B cell (primary cell): ENCODE measurements at regions not wholly inside any gene's neighbourhood (a gene's known extent, or its start where the extent isn't known, plus 50 kb on each side); places are given as distances from the start of the nearest gene placed in this dataset.

Experiments used
- ATAC-seq: fragments of 200-7000 bp; cut with Tn5 transposase; one replicate; pipeline ENCODE4 v1.10.0; 2021; ENCODE audit warnings: low read depth, mild to moderate bottlenecking, moderate number of reproducible peaks, moderate library complexity
- CTCF ChIA-PET: fragments of 350-600 bp; sonication (Branson Sonifier 250); formaldehyde crosslinking; loops from one replicate; lab custom pipeline; 2021; ENCODE audit warnings: antibody characterized with exemption, inconsistent platforms; lab: Charles Lee
- POLR2A ChIA-PET: fragments of 350-600 bp; sonication (Branson Sonifier 250); formaldehyde crosslinking; loops from one replicate; lab custom pipeline; 2021; ENCODE audit warnings: antibody characterized with exemption; lab: Charles Lee
- DNase-seq: peaks from one replicate; pipeline ENCODE4 v3.0.0; 2013
- H2AFZ ChIP-seq: 2 replicates; pipeline ENCODE4 v1.6.1; 2012; ENCODE audit warnings: mild to moderate bottlenecking, low read depth, low read length; ENCODE audit not compliant: insufficient read depth, poor library complexity, severe bottlenecking
- H3K27ac ChIP-seq, 2 donors: 1 replicate in 1 of 2; 2 replicates in 1 of 2; pipeline ENCODE4 v1.5.1; 2012 to 2013; ENCODE audit warnings: low read length in 2 of 2, mild to moderate bottlenecking in 2 of 2, moderate library complexity in 1 of 2
- H3K27me3 ChIP-seq, 4 experiments: fragments of 200-600 bp in 1 of 4; sonication (generic) in 1 of 4; replicated peaks in 1 of 4; 1 replicate in 2 of 4; 2 replicates in 2 of 4; pipeline versions ENCODE4 v1.6.1 to v1.7.0; 2013 to 2016; ENCODE audit warnings: low read length in 3 of 4, mild to moderate bottlenecking in 2 of 4, mixed read lengths in 1 of 4, moderate library complexity in 1 of 4; ENCODE audit not compliant: insufficient read depth in 4 of 4, control insufficient read depth in 3 of 4; ENCODE audit errors: control extremely low read depth in 1 of 4
- H3K36me3 ChIP-seq, 2 experiments: replicated peaks in 1 of 2; 1 replicate in 1 of 2; 2 replicates in 1 of 2; pipeline versions ENCODE4 v1.6.1 to v1.7.1; 2013; ENCODE audit warnings: low read length in 1 of 2; ENCODE audit not compliant: insufficient read depth in 2 of 2, control insufficient read depth in 1 of 2; ENCODE audit errors: control extremely low read depth in 1 of 2, extremely low read depth in 1 of 2
- H3K4me1 ChIP-seq, 2 donors: fragments of 200-600 bp in 1 of 2; sonication (generic) in 1 of 2; 1 replicate in 1 of 2; 2 replicates in 1 of 2; pipeline versions ENCODE4 v1.5.1 to v1.6.1; 2013 to 2017; ENCODE audit warnings: low read length in 2 of 2; ENCODE audit not compliant: control insufficient read depth in 2 of 2, insufficient read depth in 2 of 2
- H3K4me2 ChIP-seq: replicated peaks from 2 replicates; pipeline ENCODE3; 2012; ENCODE audit warnings: mild to moderate bottlenecking, low read depth, low read length; ENCODE audit not compliant: poor library complexity, severe bottlenecking
- H3K4me3 ChIP-seq, 5 experiments: fragments of 200-600 bp in 1 of 5; sonication (generic) in 1 of 5; 1 replicate in 3 of 5; 2 replicates in 2 of 5; pipeline versions ENCODE4 v1.5.1 to v1.7.0; 2011 to 2016; ENCODE audit warnings: low read length in 4 of 5, mild to moderate bottlenecking in 4 of 5, low read depth in 2 of 5, control low read depth in 1 of 5, moderate library complexity in 1 of 5; ENCODE audit not compliant: insufficient read depth in 1 of 5; ENCODE audit errors: control extremely low read depth in 1 of 5, extremely low read depth in 1 of 5
- H3K79me2 ChIP-seq: fragments of 200-600 bp; sonication (generic); one replicate; pipeline ENCODE4 v1.6.0; 2016; ENCODE audit warnings: low read length; ENCODE audit not compliant: control insufficient read depth, insufficient read depth
- H3K9ac ChIP-seq: fragments of 200-600 bp; sonication (generic); 2 replicates; pipeline ENCODE4 v1.6.1; 2017; ENCODE audit warnings: mild to moderate bottlenecking, low read length, moderate library complexity
- H3K9me3 ChIP-seq, 3 donors: one replicate each; pipeline versions ENCODE4 v1.6.1 to v1.7.1; 2013; ENCODE audit warnings: low read length in 2 of 3; ENCODE audit not compliant: control insufficient read depth in 2 of 3, insufficient read depth in 1 of 3; ENCODE audit errors: control extremely low read depth in 1 of 3
- H4K20me1 ChIP-seq: 2 replicates; pipeline ENCODE4 v1.6.0; 2012; ENCODE audit warnings: mild to moderate bottlenecking, low read length; ENCODE audit not compliant: insufficient read depth, control insufficient read depth, poor library complexity, severe bottlenecking
- H3K27ac Mint-ChIP-seq: one replicate; pipeline ENCODE4 v1.8.0; 2021; ENCODE audit warnings: mixed read lengths
- H3K27me3 Mint-ChIP-seq: one replicate; pipeline ENCODE4 v1.8.0; 2021; ENCODE audit warnings: mixed read lengths
- H3K4me1 Mint-ChIP-seq: one replicate; pipeline ENCODE4 v1.8.0; 2021; ENCODE audit warnings: mixed read lengths
- H3K4me3 Mint-ChIP-seq: one replicate; pipeline ENCODE4 v1.8.0; 2021; ENCODE audit warnings: mixed read lengths
- H3K9me3 Mint-ChIP-seq: one replicate; pipeline ENCODE4 v1.8.0; 2022; ENCODE audit warnings: mixed read lengths; ENCODE audit not compliant: insufficient read depth
- EZH2 ChIP-seq: IDR thresholded peaks from 2 replicates; pipeline ENCODE4 v1.6.1; 2012; ENCODE audit warnings: borderline replicate concordance, low read depth, mild to moderate bottlenecking, moderate library complexity, low read length; ENCODE audit not compliant: insufficient read depth, poor library complexity, severe bottlenecking
- WGBS: methylation state at CpG from one replicate; pipeline ENCODE4 v1.1.5; 2013; ENCODE audit warnings: missing lambda C conversion rate; ENCODE audit not compliant: insufficient coverage; 5-methylcytosine and 5-hydroxymethylcytosine counted together
- intact Hi-C: fragments of 100-400 bp; cut with micrococcal nuclease; formaldehyde crosslinking; loops from one replicate; pipeline ENCODE4 v1.10.0; 2022
- TF ChIP-seq, protein P1 (sequence below): fragments of 200-600 bp; IDR thresholded peaks from one replicate; pipeline ENCODE4 v1.8.0; 2022; ENCODE audit warnings: antibody characterized with exemption, mild to moderate bottlenecking

DNA sequence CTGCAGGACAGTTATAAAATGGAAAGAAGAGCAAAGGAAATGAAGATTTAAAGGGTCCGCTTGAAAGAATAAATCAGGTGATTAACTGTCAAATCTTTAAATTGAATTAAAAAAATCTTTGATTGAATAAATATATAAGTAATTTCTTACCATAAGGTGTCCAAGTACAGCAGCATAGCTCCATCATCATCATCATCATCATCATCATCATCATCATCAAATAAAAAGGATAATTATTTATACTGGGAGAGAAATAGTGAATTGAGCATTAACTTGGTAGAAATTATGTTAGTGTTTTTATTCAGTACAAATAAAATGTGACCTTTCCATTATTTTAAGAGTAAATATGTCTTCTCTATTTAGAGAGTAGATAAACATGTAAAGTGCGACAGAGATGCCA lies 745.6 kb upstream of the MARCKS start:
- no peak overlapping the region for H2AFZ ChIP-seq
- no peaks in the 10 kb centered on the region for H3K36me3 ChIP-seq
- POLR2A ChIA-PET, result no interaction called here
- H3K27me3 Mint-ChIP-seq, result peaks cover 8% of the 10 kb centered on the region
- CTCF ChIA-PET, result no interaction called here
- H4K20me1 ChIP-seq, result no peaks in the 10 kb centered on the region
- no peak overlapping the region for H3K4me2 ChIP-seq
- H3K27me3 ChIP-seq, result no peaks in the 10 kb centered on the region
- no peaks in the 10 kb centered on the region for H3K4me1 Mint-ChIP-seq
- H3K9me3 Mint-ChIP-seq, result peaks cover 3% of the 10 kb centered on the region
- no CpG with 5 or more reads among the region's 2 CpGs for WGBS
- ATAC-seq (no peak), DNase-seq (no peak)
- no peak overlapping the region for H3K4me3 Mint-ChIP-seq
- no peaks in the 10 kb centered on the region for H3K4me1 ChIP-seq
- H3K9ac ChIP-seq, result no peak overlapping the region
- H3K9me3 ChIP-seq, result no peaks in the 10 kb centered on the region
- no peak overlapping the region for H3K27ac ChIP-seq
- no peak overlapping the region for H3K27ac Mint-ChIP-seq
- no peak overlapping the region for H3K4me3 ChIP-seq
- intact Hi-C loops, result no loop called here
- no peak for TF ChIP-seq EZH2
- TF ChIP-seq, protein P1, sequence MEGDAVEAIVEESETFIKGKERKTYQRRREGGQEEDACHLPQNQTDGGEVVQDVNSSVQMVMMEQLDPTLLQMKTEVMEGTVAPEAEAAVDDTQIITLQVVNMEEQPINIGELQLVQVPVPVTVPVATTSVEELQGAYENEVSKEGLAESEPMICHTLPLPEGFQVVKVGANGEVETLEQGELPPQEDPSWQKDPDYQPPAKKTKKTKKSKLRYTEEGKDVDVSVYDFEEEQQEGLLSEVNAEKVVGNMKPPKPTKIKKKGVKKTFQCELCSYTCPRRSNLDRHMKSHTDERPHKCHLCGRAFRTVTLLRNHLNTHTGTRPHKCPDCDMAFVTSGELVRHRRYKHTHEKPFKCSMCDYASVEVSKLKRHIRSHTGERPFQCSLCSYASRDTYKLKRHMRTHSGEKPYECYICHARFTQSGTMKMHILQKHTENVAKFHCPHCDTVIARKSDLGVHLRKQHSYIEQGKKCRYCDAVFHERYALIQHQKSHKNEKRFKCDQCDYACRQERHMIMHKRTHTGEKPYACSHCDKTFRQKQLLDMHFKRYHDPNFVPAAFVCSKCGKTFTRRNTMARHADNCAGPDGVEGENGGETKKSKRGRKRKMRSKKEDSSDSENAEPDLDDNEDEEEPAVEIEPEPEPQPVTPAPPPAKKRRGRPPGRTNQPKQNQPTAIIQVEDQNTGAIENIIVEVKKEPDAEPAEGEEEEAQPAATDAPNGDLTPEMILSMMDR, result no peak
- no peaks in the 10 kb centered on the region for H3K79me2 ChIP-seq

DNA sequence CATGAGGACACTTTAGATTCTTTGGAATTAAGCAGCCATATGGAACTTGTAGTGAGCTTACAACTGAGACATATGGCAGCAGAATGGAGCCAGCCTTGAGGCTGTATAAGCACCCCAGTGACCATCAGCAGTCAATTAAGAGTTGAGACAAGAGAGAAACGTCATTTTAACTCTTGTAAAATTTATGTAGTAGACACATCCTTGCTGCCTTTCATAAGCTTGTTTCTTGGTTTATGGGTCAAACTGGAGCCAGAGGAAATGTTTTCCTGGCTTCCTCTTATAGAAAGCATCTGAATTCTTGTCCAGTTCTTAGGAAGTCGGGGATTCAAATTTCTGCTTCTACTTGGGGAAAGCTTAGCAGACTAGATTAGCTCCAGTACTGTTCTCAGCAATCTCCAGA lies 745.1 kb upstream of the MARCKS start:
- Histone ChIP-seq H3K9ac (no peak overlapping the region), H3K4me1 (no peaks in the 10 kb centered on the region), H4K20me1 (no peaks in the 10 kb centered on the region), H3K36me3 (no peaks in the 10 kb centered on the region), H3K9me3 (no peaks in the 10 kb centered on the region), H3K79me2 (no peaks in the 10 kb centered on the region), H3K4me3 (no peak overlapping the region), H3K27ac (no peak overlapping the region), H3K4me2 (no peak overlapping the region), H2AFZ (no peak overlapping the region), H3K27me3 (no peaks in the 10 kb centered on the region)
- Mint-ChIP-seq H3K9me3 (peaks cover 5% of the 10 kb centered on the region), H3K4me1 (no peaks in the 10 kb centered on the region), H3K4me3 (no peak overlapping the region), H3K27me3 (peaks cover 8% of the 10 kb centered on the region), H3K27ac (no peak overlapping the region)
- intact Hi-C loops, result no loop called here
- ChIA-PET CTCF (no interaction called here), POLR2A (no interaction called here)
- ATAC-seq (no peak), DNase-seq (no peak)
- 88% methylated on average over 1 of the region's 2 CpGs for WGBS
- TF ChIP-seq EZH2, result no peak
- TF ChIP-seq, protein P1, result no peak
